Activated T-cell treated with anti-CD3 and anti-CD28 coated beads, Interleukin-2, amount 50 U/mL, for 72 hours (primary cell): ENCODE measurements at regions not wholly inside any gene's neighbourhood (a gene's known extent, or its start where the extent isn't known, plus 50 kb on each side); places are given as distances from the start of the nearest gene placed in this dataset.

ENCODE experiments used
- ATAC-seq, 2 donors: fragments of 150-1000 bp; cut with Tn5 transposase; replicated peaks in 1 of 2; 2 replicates each; pipeline ENCODE4 v1.10.0; 2021; ENCODE audit warnings: moderate library complexity in 2 of 2, mild to moderate bottlenecking in 1 of 2
- DNase-seq, 2 donors: peaks; one replicate each; pipeline ENCODE4 v3.0.0; 2021 to 2022; ENCODE audit warnings: mixed read lengths in 1 of 2
- H3K27ac Mint-ChIP-seq: one replicate; pipeline ENCODE4 v1.8.0; 2022; ENCODE audit warnings: mild to moderate bottlenecking, moderate library complexity, mixed read lengths
- H3K27me3 Mint-ChIP-seq: one replicate; pipeline ENCODE4 v1.8.0; 2022; ENCODE audit warnings: low read depth, mixed read lengths
- H3K36me3 Mint-ChIP-seq, 2 donors: one replicate each; pipeline ENCODE4 v1.8.0; 2022; ENCODE audit warnings: mixed read lengths in 2 of 2, mild to moderate bottlenecking in 1 of 2; ENCODE audit not compliant: insufficient read depth in 2 of 2
- H3K4me1 Mint-ChIP-seq: one replicate; pipeline ENCODE4 v1.8.0; 2022; ENCODE audit warnings: low read depth, mixed read lengths
- H3K4me3 Mint-ChIP-seq, 2 donors: one replicate each; pipeline ENCODE4 v1.8.0; 2022; ENCODE audit warnings: mild to moderate bottlenecking in 2 of 2, mixed read lengths in 2 of 2, moderate library complexity in 2 of 2
- H3K9me3 Mint-ChIP-seq, 2 donors: one replicate each; pipeline ENCODE4 v1.8.0; 2022; ENCODE audit warnings: mixed read lengths in 2 of 2

GRCh38 chr15:77791941-77792340 is 159.2 kb upstream of the LINGO1 start:
- Mint-ChIP-seq H3K36me3 (no peaks in the 10 kb centered on the region), H3K27ac (no peak overlapping the region), H3K4me3 (no peak overlapping the region), H3K9me3 (no peaks in the 10 kb centered on the region), H3K27me3 (peaks cover 10% of the 10 kb centered on the region), H3K4me1 (no peaks in the 10 kb centered on the region)
- ATAC-seq (no peak), DNase-seq (no peak)

DNA sequence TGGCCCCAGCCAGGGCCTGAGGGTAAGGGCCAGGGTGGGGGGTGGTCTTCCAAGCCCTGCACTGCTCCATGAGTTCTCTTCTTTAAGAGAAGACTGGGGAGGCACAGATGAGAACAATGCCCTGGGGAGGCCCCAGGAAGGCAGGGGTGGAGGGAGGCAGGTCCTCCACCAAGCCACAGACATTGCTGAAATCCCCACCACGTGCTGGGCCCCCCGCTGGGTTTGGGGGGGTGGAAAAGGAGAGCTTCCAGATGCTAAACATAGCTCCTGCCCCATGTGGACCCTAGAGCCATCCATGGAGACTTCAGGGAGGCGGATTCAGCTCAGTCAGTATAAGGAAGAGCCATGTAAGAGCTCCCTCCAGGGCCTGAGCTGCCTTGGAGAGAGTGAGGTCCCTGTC is 157.8 kb upstream of the LINGO1 start:
- no peak for ATAC-seq
- no peaks in the 10 kb centered on the region for H3K9me3 Mint-ChIP-seq
- no peak overlapping the region for H3K4me3 Mint-ChIP-seq
- peaks cover 10% of the 10 kb centered on the region for H3K27me3 Mint-ChIP-seq
- H3K36me3 Mint-ChIP-seq, result no peaks in the 10 kb centered on the region
- no peak for DNase-seq
- H3K27ac Mint-ChIP-seq, result no peak overlapping the region
- no peaks in the 10 kb centered on the region for H3K4me1 Mint-ChIP-seq

DNA sequence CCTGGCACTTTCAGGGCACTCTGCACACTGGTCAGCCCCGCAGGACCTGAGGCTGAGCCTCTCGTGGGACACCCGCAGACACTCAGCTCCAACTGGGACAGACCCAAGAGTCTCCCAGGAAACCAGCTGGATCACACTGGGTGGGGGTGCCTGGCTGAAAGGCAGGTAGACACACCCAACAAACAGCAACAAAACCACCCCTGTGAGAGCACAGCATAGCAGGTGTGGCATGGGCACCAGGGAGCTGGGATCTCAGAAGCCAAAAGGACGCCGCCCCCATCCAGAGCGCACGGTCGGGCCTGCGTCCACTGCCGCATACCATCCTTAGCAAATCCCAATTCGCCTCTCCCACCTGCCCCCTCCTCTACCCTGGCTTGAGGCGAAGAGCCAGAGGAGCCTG is 154.2 kb upstream of the LINGO1 start:
- no peaks in the 10 kb centered on the region for H3K4me1 Mint-ChIP-seq

GRCh38 chr15:77786181-77786890 is 153.6 kb upstream of the LINGO1 start:
- Mint-ChIP-seq H3K9me3 (no peaks in the 10 kb centered on the region), H3K36me3 (no peaks in the 10 kb centered on the region), H3K27me3 (peaks cover 11% of the 10 kb centered on the region), H3K27ac (no peak overlapping the region), H3K4me3 (no peak overlapping the region), H3K4me1 (no peaks in the 10 kb centered on the region)
- no peak for ATAC-seq
- DNase-seq, result no peak

More for the DNA sequence above, 154.2 kb upstream of the LINGO1 start:
- Mint-ChIP-seq H3K9me3 (no peaks in the 10 kb centered on the region), H3K36me3 (no peaks in the 10 kb centered on the region), H3K4me3 (no peak overlapping the region), H3K27ac (no peak overlapping the region), H3K27me3 (peaks cover 12% of the 10 kb centered on the region)
- DNase-seq, result no peak
- ATAC-seq, result no peak

GRCh38 chr15:77784361-77785292 is 151.9 kb upstream of the LINGO1 start:
- DNase-seq (peak; percentile 7 to 10), ATAC-seq (no peak)
- Mint-ChIP-seq H3K36me3 (no peaks in the 10 kb centered on the region), H3K4me1 (no peaks in the 10 kb centered on the region), H3K27me3 (peaks cover 6% of the 10 kb centered on the region), H3K4me3 (no peak overlapping the region), H3K9me3 (no peaks in the 10 kb centered on the region), H3K27ac (no peak overlapping the region)

DNA sequence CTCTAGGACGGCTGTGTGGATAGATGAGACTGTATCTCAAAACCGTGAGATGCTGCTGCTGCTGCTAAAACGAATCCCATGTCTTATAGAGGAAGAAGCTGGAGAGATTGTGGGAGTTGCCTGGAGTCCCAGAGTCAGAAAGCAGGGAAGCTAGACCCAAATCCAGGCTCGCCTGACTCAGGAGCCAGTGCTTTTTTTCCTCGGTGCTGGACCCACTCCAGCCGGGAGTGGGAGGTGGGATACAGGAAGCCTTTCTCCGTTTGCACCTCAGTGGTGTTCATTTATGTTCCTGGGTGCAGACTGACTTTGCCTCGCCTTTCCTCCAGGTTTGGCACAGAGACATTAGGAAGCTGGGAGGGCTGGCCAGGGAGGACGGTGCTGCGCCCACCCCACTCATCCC is 150.9 kb upstream of the LINGO1 start:
- Mint-ChIP-seq H3K9me3 (no peaks in the 10 kb centered on the region), H3K4me1 (no peaks in the 10 kb centered on the region), H3K4me3 (no peak overlapping the region)

GRCh38 chr15:77782691-77783090 is 150.0 kb upstream of the LINGO1 start:
- H3K27me3 Mint-ChIP-seq, result peaks cover 6% of the 10 kb centered on the region
- no peak overlapping the region for H3K27ac Mint-ChIP-seq
- no peaks in the 10 kb centered on the region for H3K4me1 Mint-ChIP-seq
- H3K9me3 Mint-ChIP-seq, result no peaks in the 10 kb centered on the region
- H3K4me3 Mint-ChIP-seq, result no peak overlapping the region
- ATAC-seq (no peak), DNase-seq (no peak)
- no peaks in the 10 kb centered on the region for H3K36me3 Mint-ChIP-seq

More for the DNA sequence above, 150.9 kb upstream of the LINGO1 start:
- DNase-seq (no peak), ATAC-seq (no peak)
- Mint-ChIP-seq H3K27ac (no peak overlapping the region), H3K36me3 (no peaks in the 10 kb centered on the region), H3K27me3 (peaks cover 6% of the 10 kb centered on the region)

- Mint-ChIP-seq H3K36me3 (no peaks in the 10 kb centered on the region), H3K4me1 (no peaks in the 10 kb centered on the region), H3K27me3 (peaks cover 6% of the 10 kb centered on the region), H3K4me3 (no peak overlapping the region), H3K9me3 (no peaks in the 10 kb centered on the region), H3K27ac (no peak overlapping the region)
- ATAC-seq (no peak), DNase-seq (no peak)
Observed at GRCh38 chr15:77781946-77782240, 149.2 kb upstream of the LINGO1 start.

- H3K9me3 Mint-ChIP-seq, result no peaks in the 10 kb centered on the region
- H3K4me1 Mint-ChIP-seq, result no peaks in the 10 kb centered on the region
- DNase-seq, result no peak
- no peak overlapping the region for H3K4me3 Mint-ChIP-seq
- ATAC-seq, result no peak
- H3K27me3 Mint-ChIP-seq, result peaks cover 6% of the 10 kb centered on the region
- H3K36me3 Mint-ChIP-seq, result no peaks in the 10 kb centered on the region
- no peak overlapping the region for H3K27ac Mint-ChIP-seq
Observed at GRCh38 chr15:77781151-77781945, 148.6 kb upstream of the LINGO1 start.

DNA sequence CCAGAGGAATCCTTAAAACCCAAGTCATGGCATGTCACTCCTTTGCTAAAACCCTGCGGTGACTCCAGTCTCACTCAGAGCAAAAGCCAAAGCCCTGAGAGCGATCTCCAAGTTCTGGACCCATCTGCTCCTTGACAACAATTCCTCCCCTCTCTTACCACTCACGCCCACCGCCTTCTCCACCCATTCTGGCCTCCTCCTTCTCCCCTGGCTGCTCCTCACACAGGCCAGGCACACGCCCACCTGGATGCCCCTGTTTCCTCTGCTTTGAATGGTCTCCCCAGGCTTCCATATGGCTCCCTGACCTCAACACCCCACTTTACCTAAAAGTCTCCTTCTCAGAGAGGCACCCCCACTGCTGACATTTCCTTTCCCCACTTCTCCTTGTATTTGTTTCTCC is 146.1 kb upstream of the LINGO1 start:
- Mint-ChIP-seq H3K36me3 (no peaks in the 10 kb centered on the region), H3K4me1 (no peaks in the 10 kb centered on the region), H3K4me3 (no peak overlapping the region), H3K27ac (no peak overlapping the region), H3K9me3 (no peaks in the 10 kb centered on the region), H3K27me3 (no peaks in the 10 kb centered on the region)
- ATAC-seq, result no peak
- no peak for DNase-seq

DNA sequence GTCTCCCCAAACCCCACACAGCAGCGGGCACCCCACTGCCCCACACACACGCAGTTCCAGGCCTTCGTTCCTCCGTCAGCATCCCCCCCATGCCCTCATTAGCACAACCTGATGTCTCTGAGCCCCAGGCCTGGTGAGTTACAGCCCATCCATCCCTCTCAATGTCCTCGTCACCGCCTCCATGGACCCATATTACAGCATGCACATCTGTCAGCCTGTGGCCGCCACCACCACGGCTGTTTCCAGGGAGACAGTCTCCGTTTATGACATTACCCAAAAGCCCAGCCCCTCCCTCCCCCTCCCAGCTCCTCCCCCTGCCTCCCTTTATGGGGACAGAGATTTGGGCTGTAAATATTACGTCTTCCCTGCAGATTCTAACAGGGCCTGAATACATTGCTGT is 143.1 kb upstream of the LINGO1 start:
- DNase-seq (no peak), ATAC-seq (no peak)
- no peaks in the 10 kb centered on the region for H3K27me3 Mint-ChIP-seq
- H3K36me3 Mint-ChIP-seq, result no peaks in the 10 kb centered on the region
- no peaks in the 10 kb centered on the region for H3K4me1 Mint-ChIP-seq
- no peak overlapping the region for H3K27ac Mint-ChIP-seq
- H3K4me3 Mint-ChIP-seq, result no peak overlapping the region
- no peaks in the 10 kb centered on the region for H3K9me3 Mint-ChIP-seq

GRCh38 chr15:77775373-77775772 is 142.7 kb upstream of the LINGO1 start:
- no peak for DNase-seq
- Mint-ChIP-seq H3K9me3 (no peaks in the 10 kb centered on the region), H3K27ac (no peak overlapping the region), H3K4me1 (no peaks in the 10 kb centered on the region), H3K27me3 (no peaks in the 10 kb centered on the region), H3K4me3 (no peak overlapping the region), H3K36me3 (no peaks in the 10 kb centered on the region)
- ATAC-seq, result no peak

GRCh38 chr15:77774350-77774749 is 141.6 kb upstream of the LINGO1 start:
- H3K4me3 Mint-ChIP-seq, result no peak overlapping the region
- ATAC-seq (no peak), DNase-seq (no peak)
- no peak overlapping the region for H3K27ac Mint-ChIP-seq
- no peaks in the 10 kb centered on the region for H3K36me3 Mint-ChIP-seq
- no peaks in the 10 kb centered on the region for H3K27me3 Mint-ChIP-seq
- H3K4me1 Mint-ChIP-seq, result no peaks in the 10 kb centered on the region
- H3K9me3 Mint-ChIP-seq, result no peaks in the 10 kb centered on the region
